ENCODE measurements at regions not wholly inside any gene's neighbourhood (a gene's known extent, or its start where the extent isn't known, plus 50 kb on each side); places are given as distances from the start of the nearest gene placed in this dataset.
A peak's percentile ranks its signal among the peaks of the same experiment; 100 is the strongest.

DNA sequence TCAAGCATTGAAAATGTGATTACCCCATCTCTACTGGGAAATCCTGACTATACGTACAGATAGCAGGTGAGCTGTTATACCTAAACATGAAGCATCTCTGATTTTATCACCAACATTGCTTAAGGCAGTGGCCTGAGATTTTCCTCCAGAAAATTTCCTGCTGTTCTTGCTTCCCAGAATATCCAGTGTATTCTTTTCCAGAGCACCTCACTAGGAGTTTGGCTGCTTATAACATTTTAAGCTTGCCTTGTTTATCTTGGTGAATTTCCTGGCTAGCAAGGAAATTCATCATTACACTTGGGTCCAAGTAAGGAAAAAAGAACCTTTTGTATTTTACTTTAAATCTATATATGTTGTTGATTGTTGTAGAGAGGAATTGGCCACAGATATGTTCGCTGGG lies 73.0 kb upstream of the CLCN4 start:
- no peak for DNase-seq (ENCODE audit: low spot score)

DNA sequence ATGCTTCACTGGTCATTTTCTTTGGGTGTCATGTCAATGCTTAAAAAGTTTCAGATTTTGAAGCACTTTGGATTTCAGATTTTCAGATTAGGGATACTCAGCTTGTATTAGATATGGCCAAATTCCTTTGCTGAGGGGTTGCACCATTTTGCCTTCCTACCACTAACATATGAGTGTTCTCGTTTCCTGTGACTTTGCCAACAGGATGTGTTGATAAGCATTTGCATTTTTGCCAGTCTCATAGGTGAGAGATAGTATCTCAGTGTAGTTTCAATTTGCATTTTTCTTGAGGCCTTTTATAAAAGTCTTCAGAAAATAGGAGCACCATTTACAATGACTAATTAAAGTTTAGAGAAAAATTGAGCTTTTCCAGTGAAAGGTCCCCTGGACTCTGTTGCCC lies 71.6 kb upstream of the CLCN4 start:
- no peak for DNase-seq (ENCODE audit: low spot score)

GRCh38 chrX:10086676-10087075 lies 70.1 kb upstream of the CLCN4 start:
- DNase-seq (ENCODE audit: low spot score) = no peak

- DNase-seq (ENCODE audit: low spot score) = no peak
Observed at GRCh38 chrX:10087391-10087790, 69.4 kb upstream of the CLCN4 start.

DNA sequence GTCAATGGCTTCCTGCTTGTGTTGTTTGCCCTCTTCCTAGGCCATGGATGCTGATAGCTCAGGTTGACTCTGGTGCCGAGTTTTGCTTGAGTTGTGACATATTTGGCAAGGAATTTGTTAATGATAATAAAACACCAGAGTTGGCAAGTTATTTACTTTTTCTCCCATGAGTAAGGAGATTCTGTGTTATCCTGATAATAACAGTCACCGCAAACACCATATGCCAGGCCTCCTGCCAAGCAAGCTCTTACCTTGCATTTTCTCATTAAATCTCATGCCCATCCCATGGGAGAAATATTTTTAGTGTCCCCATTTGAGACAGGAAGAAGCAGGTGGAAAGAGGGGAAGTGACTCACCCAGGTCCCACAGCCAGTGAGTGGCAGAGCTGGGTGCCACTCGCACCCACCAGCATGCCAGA lies 67.4 kb upstream of the CLCN4 start:
- no peak for DNase-seq (ENCODE audit: low spot score)

DNA sequence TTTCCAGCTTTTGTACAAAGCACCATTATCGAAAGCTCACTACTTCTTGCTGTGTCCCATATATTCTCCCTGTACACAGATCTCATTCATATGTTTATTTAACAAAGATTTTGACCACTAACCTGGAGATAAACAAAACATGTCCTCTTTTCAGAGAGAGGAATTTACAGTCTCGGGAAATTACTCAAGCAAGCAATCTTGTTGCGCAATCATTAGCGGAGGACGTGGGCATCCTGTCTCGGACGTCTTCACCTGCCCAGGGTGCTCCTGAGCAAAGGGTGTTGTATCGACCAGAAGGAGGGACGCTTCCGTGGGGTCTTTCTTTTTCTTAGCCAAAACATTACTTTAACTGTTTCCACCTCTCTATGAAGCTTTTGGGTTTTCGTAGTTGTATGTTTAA lies 66.5 kb upstream of the CLCN4 start:
- DNase-seq (ENCODE audit: low spot score) = no peak

DNA sequence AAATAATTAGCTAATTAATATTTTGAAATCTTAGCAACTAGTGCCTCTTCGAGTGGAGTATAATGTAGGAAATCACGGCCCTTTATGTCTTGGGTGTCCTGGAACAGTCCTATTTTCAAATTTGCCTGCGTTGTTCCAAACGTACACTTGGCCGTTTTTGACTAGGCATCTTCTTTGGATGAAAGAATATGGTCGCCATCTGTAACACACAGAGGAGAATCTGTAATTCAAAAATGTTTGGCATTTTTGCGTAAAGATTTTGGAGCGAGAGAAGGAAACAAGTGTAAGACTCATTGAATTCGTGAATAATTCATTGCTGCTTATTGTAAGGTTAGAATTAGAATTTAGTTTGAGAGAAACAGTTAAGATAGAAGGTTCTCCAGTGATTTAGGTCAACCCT lies 61.5 kb upstream of the CLCN4 start:
- DNase-seq (ENCODE audit: low spot score) = no peak

- no peak for DNase-seq (ENCODE audit: low spot score)
Observed at GRCh38 chrX:10095698-10096432, 60.9 kb upstream of the CLCN4 start.

- DNase-seq (ENCODE audit: low spot score) = no peak
Observed at GRCh38 chrX:10098270-10098713, 58.5 kb upstream of the CLCN4 start.

DNA sequence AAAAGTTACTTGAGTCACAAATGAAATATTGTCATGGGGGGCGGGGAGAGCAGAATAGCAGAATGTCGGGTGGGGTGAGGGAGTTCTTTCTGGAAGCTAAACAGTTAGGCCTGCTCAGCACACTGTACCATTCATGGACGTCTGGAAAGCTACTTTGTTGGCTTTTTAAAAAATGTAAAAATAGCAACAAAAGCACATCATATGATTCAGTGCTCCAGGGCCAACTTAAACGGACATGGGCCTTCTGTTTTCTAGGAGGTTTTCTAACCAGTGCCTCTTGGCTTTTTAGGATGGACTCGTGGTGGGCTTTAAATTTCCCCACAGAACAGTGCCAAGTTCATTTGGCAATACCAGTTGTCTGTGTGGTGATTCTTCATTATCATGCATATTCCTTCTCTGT lies 57.4 kb upstream of the CLCN4 start:
- no peak for DNase-seq (ENCODE audit: low spot score)

DNA sequence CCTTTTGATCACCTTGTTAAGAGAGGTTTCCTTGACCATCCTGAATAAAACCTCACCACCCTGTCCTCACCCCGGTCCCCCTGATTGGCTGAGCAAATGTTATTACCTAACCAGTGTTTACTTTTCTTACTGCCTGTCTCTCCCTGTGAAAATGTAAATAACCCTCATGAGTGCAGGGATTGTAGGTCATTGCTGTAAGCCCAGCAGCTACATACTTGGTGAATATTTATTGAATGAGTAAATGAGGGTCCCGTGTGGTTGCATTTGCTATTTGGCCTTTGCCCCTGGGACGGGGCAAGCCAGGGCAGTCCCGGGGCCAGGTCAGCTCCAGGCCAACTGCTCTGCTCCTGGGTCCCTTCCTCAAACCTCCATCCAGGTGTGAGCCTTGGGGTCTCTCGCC lies 55.5 kb upstream of the CLCN4 start:
- DNase-seq (ENCODE audit: low spot score) = peak; percentile 58

GRCh38 chrX:10102046-10102704 lies 54.6 kb upstream of the CLCN4 start:
- DNase-seq (ENCODE audit: low spot score) = no peak

DNA sequence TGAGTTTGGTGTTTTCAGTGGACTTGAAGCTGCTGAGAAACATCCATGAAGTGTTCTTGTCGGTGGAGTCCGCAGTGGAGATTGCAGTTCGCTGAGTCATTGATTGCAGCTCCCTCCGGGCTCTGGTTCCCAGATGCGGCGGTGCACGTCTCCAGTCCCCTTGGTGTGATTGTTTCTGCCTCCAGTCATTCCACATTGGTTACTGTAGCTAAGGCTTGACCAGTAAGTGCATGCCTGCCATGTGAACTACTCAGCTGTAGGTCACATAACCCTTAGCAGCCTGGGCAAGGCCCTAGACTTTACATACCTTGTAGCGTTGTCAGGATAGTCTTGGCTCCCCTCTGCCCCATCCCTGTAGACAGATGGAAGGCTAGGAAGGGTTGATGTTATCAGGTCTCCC lies 53.8 kb upstream of the CLCN4 start:
- DNase-seq (ENCODE audit: low spot score) = no peak

- no peak for DNase-seq (ENCODE audit: low spot score)
Observed at GRCh38 chrX:10104958-10105658, 51.7 kb upstream of the CLCN4 start.

DNA sequence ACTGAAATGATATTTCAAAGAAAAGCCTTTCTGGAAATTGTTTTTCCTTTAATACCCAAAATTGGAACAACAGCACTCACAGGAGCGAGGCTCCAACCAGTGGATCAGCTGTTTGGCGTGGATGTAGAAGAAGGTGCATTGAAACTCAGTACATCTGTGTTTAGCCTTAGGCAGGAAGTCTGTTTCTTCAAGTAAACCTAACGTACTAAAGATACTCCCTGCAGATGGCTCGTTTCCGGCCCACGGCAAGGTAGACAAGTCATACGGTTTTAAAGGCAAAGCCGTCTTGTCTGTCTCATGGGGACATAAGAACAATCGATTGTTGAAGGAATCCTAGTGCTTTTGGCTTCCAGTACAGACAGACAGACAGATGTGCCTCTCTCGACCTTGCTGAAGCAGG lies 50.0 kb upstream of the CLCN4 start:
- no peak for DNase-seq (ENCODE audit: low spot score)

Data from HuH-7 (cell line).